HFFc6 (cell line): ENCODE measurements at regions not wholly inside any gene's neighbourhood (a gene's known extent, or its start where the extent isn't known, plus 50 kb on each side); places are given as distances from the start of the nearest gene placed in this dataset.

ENCODE experiments used
- DNase-seq: peaks from one replicate; pipeline ENCODE4 v3.0.0-alpha.2; 2018
- H3K27ac Mint-ChIP-seq: 2 replicates; pipeline ENCODE4 v1.8.0; 2020; ENCODE audit warnings: mild to moderate bottlenecking, mixed read lengths
- H3K27me3 Mint-ChIP-seq: 2 replicates; pipeline ENCODE4 v1.8.0; 2021; ENCODE audit warnings: mild to moderate bottlenecking, moderate library complexity, mixed read lengths; ENCODE audit not compliant: insufficient read depth
- H3K36me3 Mint-ChIP-seq: 2 replicates; pipeline ENCODE4 v1.8.0; 2021; ENCODE audit warnings: low read depth, mixed read lengths
- H3K4me1 Mint-ChIP-seq: 2 replicates; pipeline ENCODE4 v1.8.0; 2020; ENCODE audit warnings: low read depth, mixed read lengths
- H3K4me3 Mint-ChIP-seq: 2 replicates; pipeline ENCODE4 v1.8.0; 2020; ENCODE audit warnings: mild to moderate bottlenecking, moderate library complexity, mixed read lengths
- H3K9me3 Mint-ChIP-seq: 2 replicates; pipeline ENCODE4 v1.8.0; 2020; ENCODE audit warnings: mild to moderate bottlenecking, mixed read lengths
- CTCF ChIP-seq: fragments of 200-600 bp; sonication (generic); IDR thresholded peaks from 2 replicates; pipeline ENCODE4 v1.5.0; 2021; ENCODE audit warnings: antibody characterized with exemption, mild to moderate bottlenecking

- H3K9me3 Mint-ChIP-seq: no peaks in the 10 kb centered on the region
- no peak for DNase-seq
- H3K36me3 Mint-ChIP-seq: no peaks in the 10 kb centered on the region
- no peak for TF ChIP-seq CTCF
- no peaks in the 10 kb centered on the region for H3K4me1 Mint-ChIP-seq
- H3K27ac Mint-ChIP-seq: no peak overlapping the region
- peaks cover 18% of the 10 kb centered on the region for H3K27me3 Mint-ChIP-seq
- no peak overlapping the region for H3K4me3 Mint-ChIP-seq
These were observed 482.9 kb upstream of the KIF2A start for GRCh38 chr5:61823065-61823464.

GRCh38 chr5:61823781-61824180 is 482.2 kb upstream of the KIF2A start:
- no peak for TF ChIP-seq CTCF
- H3K9me3 Mint-ChIP-seq: no peaks in the 10 kb centered on the region
- H3K27me3 Mint-ChIP-seq: peaks cover 18% of the 10 kb centered on the region
- no peaks in the 10 kb centered on the region for H3K4me1 Mint-ChIP-seq
- no peak overlapping the region for H3K4me3 Mint-ChIP-seq
- H3K27ac Mint-ChIP-seq: no peak overlapping the region
- no peaks in the 10 kb centered on the region for H3K36me3 Mint-ChIP-seq
- DNase-seq: no peak

DNA sequence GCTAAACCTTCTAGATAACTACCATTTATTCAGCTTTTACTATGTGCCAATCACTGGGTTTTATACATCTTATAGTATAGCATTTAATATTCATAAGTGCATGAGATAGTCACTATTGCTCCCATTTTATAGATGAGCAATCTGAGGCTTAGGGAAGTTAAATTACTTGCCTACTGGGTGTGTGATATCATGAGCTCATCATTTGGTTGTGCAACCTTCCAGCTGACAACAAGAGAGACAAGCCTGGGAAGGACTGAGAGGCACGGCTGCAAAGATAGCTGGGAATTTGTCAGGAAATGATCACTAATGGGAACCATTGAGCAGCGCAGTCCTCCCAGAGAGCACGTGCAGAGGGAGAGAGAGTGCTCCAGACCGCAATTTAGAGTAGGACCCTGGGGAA is 481.6 kb upstream of the KIF2A start:
- H3K36me3 Mint-ChIP-seq: no peaks in the 10 kb centered on the region
- H3K9me3 Mint-ChIP-seq: no peaks in the 10 kb centered on the region
- no peak for TF ChIP-seq CTCF
- H3K4me3 Mint-ChIP-seq: no peak overlapping the region
- no peak for DNase-seq
- H3K27me3 Mint-ChIP-seq: peaks cover 16% of the 10 kb centered on the region
- H3K4me1 Mint-ChIP-seq: no peaks in the 10 kb centered on the region
- no peak overlapping the region for H3K27ac Mint-ChIP-seq

DNA sequence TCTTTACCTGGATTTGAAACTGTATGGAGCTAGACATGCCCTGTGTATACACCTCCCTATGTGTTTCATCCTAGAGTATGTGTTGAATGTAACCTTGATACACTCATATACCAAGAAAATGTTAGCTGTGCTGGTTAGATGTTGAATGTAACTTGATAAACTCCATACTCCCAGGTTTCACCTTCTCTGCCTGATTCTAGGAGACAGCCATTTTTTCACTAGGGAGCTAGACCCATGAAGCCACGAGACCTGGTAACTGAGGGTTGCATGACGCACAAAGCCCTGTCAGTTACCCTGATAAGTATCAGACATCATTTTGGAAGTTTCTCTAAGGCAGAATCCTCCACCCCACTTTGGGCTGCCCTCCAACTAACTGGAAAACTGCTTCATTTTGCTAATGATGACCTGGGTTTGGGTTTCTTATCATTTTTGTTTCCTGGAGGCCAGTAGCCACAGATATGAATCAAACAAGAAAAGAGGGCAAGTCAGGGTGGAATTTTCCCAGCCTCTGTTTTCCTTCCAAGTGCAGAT is 478.5 kb upstream of the KIF2A start:
- Mint-ChIP-seq H3K4me3 (no peak overlapping the region), H3K9me3 (no peaks in the 10 kb centered on the region), H3K27ac (no peak overlapping the region), H3K27me3 (peaks cover 14% of the 10 kb centered on the region), H3K36me3 (no peaks in the 10 kb centered on the region), H3K4me1 (no peaks in the 10 kb centered on the region)
- no peak for TF ChIP-seq CTCF
- DNase-seq: no peak

DNA sequence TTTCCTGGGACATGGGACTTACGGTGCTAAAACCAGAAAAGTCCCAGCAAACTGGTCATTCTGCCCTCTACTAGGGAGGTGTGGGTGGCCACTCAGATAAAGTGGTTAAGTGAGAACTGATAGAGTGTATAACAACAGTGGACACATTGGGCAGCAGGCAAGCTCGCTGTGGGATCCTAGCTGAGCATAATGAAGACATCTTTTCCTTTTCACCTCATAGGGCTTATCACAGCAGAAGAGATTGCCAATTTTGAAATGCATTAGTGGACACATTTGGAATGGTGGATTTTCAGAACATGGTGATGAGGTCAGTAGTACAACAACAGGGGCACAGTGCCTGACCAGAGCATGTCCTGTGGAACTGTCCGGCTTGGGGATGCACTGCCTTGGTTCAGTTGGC is 477.1 kb upstream of the KIF2A start:
- Mint-ChIP-seq H3K4me3 (no peak overlapping the region), H3K4me1 (no peaks in the 10 kb centered on the region), H3K36me3 (no peaks in the 10 kb centered on the region), H3K27ac (no peak overlapping the region), H3K27me3 (peaks cover 10% of the 10 kb centered on the region), H3K9me3 (no peaks in the 10 kb centered on the region)
- TF ChIP-seq CTCF: no peak
- no peak for DNase-seq

- Mint-ChIP-seq H3K9me3 (no peaks in the 10 kb centered on the region), H3K4me1 (no peaks in the 10 kb centered on the region), H3K4me3 (no peak overlapping the region), H3K27me3 (peaks cover 7% of the 10 kb centered on the region), H3K27ac (no peak overlapping the region), H3K36me3 (no peaks in the 10 kb centered on the region)
- DNase-seq: no peak
- TF ChIP-seq CTCF: no peak
These were observed 474.3 kb upstream of the KIF2A start for GRCh38 chr5:61831736-61832135.
